OCI-LY1 (cell line): ENCODE measurements at regions not wholly inside any gene's neighbourhood (a gene's known extent, or its start where the extent isn't known, plus 50 kb on each side); places are given as distances from the start of the nearest gene placed in this dataset.

Experiments used
- H2AFZ ChIP-seq: fragments of 200-600 bp; sonication (generic), shearing (Covaris generic); 2 replicates; pipeline ENCODE4 v1.6.0; 2014; ENCODE audit warnings: antibody characterized with exemption, mild to moderate bottlenecking, low read length
- H3F3A ChIP-seq: fragments of 200-600 bp; sonication (generic), shearing (Covaris generic); 2 replicates; pipeline ENCODE4 v1.6.0; 2014; ENCODE audit warnings: mild to moderate bottlenecking, antibody characterized with exemption, low read length, moderate library complexity; ENCODE audit not compliant: insufficient read depth
- H3K27ac ChIP-seq: fragments of 200-600 bp; sonication (generic); 2 replicates; pipeline ENCODE4 v1.5.1; 2014; ENCODE audit warnings: low read length, mixed run types, mild to moderate bottlenecking, low read depth; ENCODE audit not compliant: poor library complexity, severe bottlenecking
- H3K27me3 ChIP-seq: fragments of 200-600 bp; sonication (generic); 2 replicates; pipeline ENCODE4 v1.6.0; 2014; ENCODE audit warnings: antibody characterized with exemption, mild to moderate bottlenecking, low read length, moderate library complexity; ENCODE audit not compliant: insufficient read depth
- H3K36me3 ChIP-seq: fragments of 200-600 bp; sonication (generic); 2 replicates; pipeline ENCODE4 v1.6.1; 2014; ENCODE audit warnings: mild to moderate bottlenecking, antibody characterized with exemption, low read length, moderate library complexity, mixed read lengths; ENCODE audit not compliant: insufficient read depth
- H3K4me1 ChIP-seq: fragments of 200-600 bp; sonication (generic); 2 replicates; pipeline ENCODE4 v1.5.1; 2014; ENCODE audit warnings: mild to moderate bottlenecking, low read length, moderate library complexity; ENCODE audit not compliant: insufficient read depth, severe bottlenecking
- H3K4me2 ChIP-seq: fragments of 200-600 bp; sonication (generic), shearing (Covaris generic); 2 replicates; pipeline ENCODE4 v1.6.1; 2014; ENCODE audit warnings: low read length
- H3K4me3 ChIP-seq: fragments of 200-600 bp; sonication (generic); 2 replicates; pipeline ENCODE4 v1.5.1; 2014; ENCODE audit warnings: low read length, low read depth, mild to moderate bottlenecking, mixed read lengths; ENCODE audit not compliant: poor library complexity, severe bottlenecking
- H3K79me2 ChIP-seq: fragments of 200-600 bp; shearing (Covaris generic); 2 replicates; pipeline ENCODE4 v1.6.1; 2016; ENCODE audit warnings: mixed run types, low read length, mixed read lengths; ENCODE audit not compliant: insufficient read depth
- H3K9ac ChIP-seq: fragments of 200-600 bp; sonication (generic), shearing (Covaris generic); 2 replicates; pipeline ENCODE4 v1.6.1; 2014; ENCODE audit warnings: mild to moderate bottlenecking, low read length, mixed read lengths
- H3K9me2 ChIP-seq: fragments of 200-600 bp; sonication (generic), shearing (Covaris generic); 2 replicates; pipeline ENCODE4 v1.6.1; 2014; ENCODE audit warnings: low read depth, mild to moderate bottlenecking, low read length, mixed read lengths
- H3K9me3 ChIP-seq: fragments of 200-600 bp; shearing (Covaris generic); 2 replicates; pipeline ENCODE4 v1.6.1; 2014; ENCODE audit warnings: low read length, mixed read lengths
- H4K20me1 ChIP-seq: fragments of 200-600 bp; sonication (generic), shearing (Covaris generic); 2 replicates; pipeline ENCODE4 v1.6.0; 2016; ENCODE audit warnings: mild to moderate bottlenecking, low read length; ENCODE audit not compliant: insufficient read depth
- CTCF ChIP-seq: fragments of 200-600 bp; sonication (generic), shearing (Covaris generic); IDR thresholded peaks from 2 replicates; pipeline ENCODE4 v1.5.1; 2017; ENCODE audit warnings: mild to moderate bottlenecking, antibody characterized with exemption, low read length, moderate library complexity, mixed read lengths
- EZH2 ChIP-seq: fragments of 200-600 bp; sonication (generic), shearing (Covaris generic); IDR thresholded peaks from 2 replicates; pipeline ENCODE4 v1.8.0; 2017; ENCODE audit warnings: borderline replicate concordance, mixed run types, mild to moderate bottlenecking, antibody characterized with exemption, low read length, moderate library complexity, mixed read lengths

GRCh38 chr1:221849897-221850296 lies 108.0 kb upstream of the DUSP10 start:
- Histone ChIP-seq H3K27ac (no peak overlapping the region), H3K9me2 (no peaks in the 10 kb centered on the region), H3K79me2 (no peaks in the 10 kb centered on the region), H3K9ac (no peak overlapping the region), H3K4me3 (no peak overlapping the region), H3K4me1 (no peaks in the 10 kb centered on the region), H3F3A (no peaks in the 10 kb centered on the region), H3K9me3 (no peaks in the 10 kb centered on the region), H3K36me3 (no peaks in the 10 kb centered on the region), H2AFZ (no peak overlapping the region), H3K27me3 (no peaks in the 10 kb centered on the region), H3K4me2 (no peak overlapping the region), H4K20me1 (no peaks in the 10 kb centered on the region)
- TF ChIP-seq CTCF (no peak), EZH2 (no peak)

GRCh38 chr1:221849110-221849509 lies 107.2 kb upstream of the DUSP10 start:
- Histone ChIP-seq H3K9ac (no peak overlapping the region), H3K9me2 (no peaks in the 10 kb centered on the region), H3K27ac (no peak overlapping the region), H3K79me2 (no peaks in the 10 kb centered on the region), H3K4me2 (no peak overlapping the region), H3F3A (no peaks in the 10 kb centered on the region), H3K9me3 (no peaks in the 10 kb centered on the region), H3K4me1 (no peaks in the 10 kb centered on the region), H4K20me1 (no peaks in the 10 kb centered on the region), H3K27me3 (no peaks in the 10 kb centered on the region), H3K4me3 (no peak overlapping the region), H3K36me3 (no peaks in the 10 kb centered on the region), H2AFZ (no peak overlapping the region)
- TF ChIP-seq CTCF (no peak), EZH2 (no peak)

GRCh38 chr1:221847676-221848075 lies 105.8 kb upstream of the DUSP10 start:
- Histone ChIP-seq H3K9me2 (no peaks in the 10 kb centered on the region), H3K27ac (no peak overlapping the region)
- TF ChIP-seq EZH2 = no peak
- no peak for TF ChIP-seq CTCF

More at GRCh38 chr1:221847676-221848075, 105.8 kb upstream of the DUSP10 start:
- Histone ChIP-seq H3F3A (no peaks in the 10 kb centered on the region), H3K9me3 (no peaks in the 10 kb centered on the region), H3K4me2 (no peak overlapping the region), H3K9ac (no peak overlapping the region), H2AFZ (no peak overlapping the region), H3K36me3 (no peaks in the 10 kb centered on the region), H3K4me1 (no peaks in the 10 kb centered on the region), H3K27me3 (no peaks in the 10 kb centered on the region), H4K20me1 (no peaks in the 10 kb centered on the region), H3K4me3 (no peak overlapping the region), H3K79me2 (no peaks in the 10 kb centered on the region)
